Keratinocyte (primary cell): ENCODE measurements at regions not wholly inside any gene's neighbourhood (a gene's known extent, or its start where the extent isn't known, plus 50 kb on each side); places are given as distances from the start of the nearest gene placed in this dataset.

ENCODE experiments used
- DNase-seq: peaks from one replicate; pipeline ENCODE4 v3.0.0-alpha.2; 2011; ENCODE audit warnings: low read depth, missing footprints, low spot score
- FAIRE-seq: peaks from 2 replicates; lab custom pipeline; 2011; peaks lifted over from hg19 to GRCh38; lab: Jason Lieb, UNC
- H2AFZ ChIP-seq: 2 replicates; pipeline ENCODE4 v1.6.0; 2012; ENCODE audit warnings: low read length, control low read depth, inconsistent platforms; ENCODE audit not compliant: control insufficient read depth
- H3K27ac ChIP-seq: 2 replicates; pipeline ENCODE4 v1.5.1; 2011; ENCODE audit warnings: low read length; ENCODE audit not compliant: control insufficient read depth, insufficient read depth
- H3K27me3 ChIP-seq: 3 replicates; pipeline ENCODE4 v1.6.0; 2011; ENCODE audit warnings: low read length; ENCODE audit not compliant: control insufficient read depth, insufficient read depth; ENCODE audit errors: extremely low read depth
- H3K36me3 ChIP-seq, 2 experiments: 2 replicates in 1 of 2; 3 replicates in 1 of 2; pipeline ENCODE4 v1.5.1; 2011; ENCODE audit warnings: low read length in 2 of 2, mild to moderate bottlenecking in 1 of 2; ENCODE audit not compliant: control insufficient read depth in 2 of 2, insufficient read depth in 2 of 2; ENCODE audit errors: extremely low read depth in 1 of 2
- H3K4me1 ChIP-seq: 3 replicates; pipeline ENCODE4 v1.5.1; 2011; ENCODE audit warnings: low read length; ENCODE audit not compliant: control insufficient read depth, insufficient read depth; ENCODE audit errors: extremely low read depth
- H3K4me2 ChIP-seq: 3 replicates; pipeline ENCODE4 v1.6.0; 2011; ENCODE audit warnings: low read depth, low read length; ENCODE audit not compliant: control insufficient read depth, insufficient read depth; ENCODE audit errors: extremely low read depth
- H3K4me3 ChIP-seq, 3 experiments: fragments of 200-600 bp in 1 of 3; sonication (generic) in 1 of 3; 2 replicates in 2 of 3; 3 replicates in 1 of 3; pipeline ENCODE4 v1.5.1; 2011 to 2016; ENCODE audit warnings: low read length in 3 of 3, mild to moderate bottlenecking in 3 of 3, control low read depth in 2 of 3, inconsistent platforms in 1 of 3, low read depth in 1 of 3, mixed read lengths in 1 of 3, mixed run types in 1 of 3, moderate library complexity in 1 of 3; ENCODE audit not compliant: control insufficient read depth in 2 of 3, insufficient read depth in 2 of 3; ENCODE audit errors: extremely low read depth in 1 of 3
- H3K79me2 ChIP-seq: 2 replicates; pipeline ENCODE4 v1.6.0; 2012; ENCODE audit warnings: low read length; ENCODE audit not compliant: control insufficient read depth, insufficient read depth
- H3K9ac ChIP-seq: 3 replicates; pipeline ENCODE4 v1.6.0; 2011; ENCODE audit warnings: low read length; ENCODE audit not compliant: control insufficient read depth, insufficient read depth; ENCODE audit errors: extremely low read depth
- H3K9me1 ChIP-seq: 3 replicates; pipeline ENCODE4 v1.6.0; 2011; ENCODE audit warnings: low read length; ENCODE audit not compliant: control insufficient read depth, insufficient read depth; ENCODE audit errors: extremely low read depth
- H3K9me3 ChIP-seq: 2 replicates; pipeline ENCODE4 v1.5.1; 2012; ENCODE audit warnings: low read depth, low read length; ENCODE audit not compliant: control insufficient read depth
- H4K20me1 ChIP-seq: 3 replicates; pipeline ENCODE4 v1.6.0; 2011; ENCODE audit warnings: low read length; ENCODE audit not compliant: control insufficient read depth, insufficient read depth; ENCODE audit errors: extremely low read depth
- CTCF ChIP-seq, 3 experiments: IDR thresholded peaks in 1 of 3; conservative IDR thresholded peaks in 1 of 3; optimal IDR thresholded peaks in 1 of 3; 2 replicates in 2 of 3; 3 replicates in 1 of 3; pipeline versions ENCODE3 to v1.5.1; 2011; ENCODE audit warnings: low read length in 3 of 3, mild to moderate bottlenecking in 3 of 3, moderate library complexity in 2 of 3, control low read depth in 1 of 3, inconsistent platforms in 1 of 3; ENCODE audit not compliant: insufficient read depth in 2 of 3; ENCODE audit errors: extremely low read depth in 1 of 3
- EZH2 ChIP-seq: IDR thresholded peaks from one replicate; pipeline ENCODE4 v1.6.1; 2012; ENCODE audit warnings: inconsistent platforms, mild to moderate bottlenecking, low read length, moderate library complexity
- dilution Hi-C: fragments of 300-500 bp; cut with MboI; formaldehyde crosslinking; loops from one replicate; pipeline ENCODE4 v1.7.0; 2020; ENCODE audit warnings: low sequenced_read_pairs; ENCODE audit not compliant: extremely low pct_ligation_motif_present

- dilution Hi-C loops = no loop called here
- H3K27me3 ChIP-seq = peaks cover 28% of the 10 kb centered on the region
These were observed 86.4 kb upstream of the OTOS start for GRCh38 chr2:240226672-240227537.

GRCh38 chr2:240227538-240228428 lies 87.3 kb upstream of the OTOS start:
- Histone ChIP-seq H3K27me3 (peaks cover 28% of the 10 kb centered on the region), H4K20me1 (no peaks in the 10 kb centered on the region), H3K9ac (no peak overlapping the region), H3K4me1 (no peaks in the 10 kb centered on the region), H3K9me3 (no peaks in the 10 kb centered on the region), H3K27ac (no peak overlapping the region), H3K4me3 (no peak overlapping the region), H2AFZ (no peak overlapping the region), H3K36me3 (no peaks in the 10 kb centered on the region), H3K79me2 (no peaks in the 10 kb centered on the region), H3K4me2 (no peak overlapping the region), H3K9me1 (no peaks in the 10 kb centered on the region)
- DNase-seq (no peak), FAIRE-seq (no peak)
- dilution Hi-C loops = no loop called here
- TF ChIP-seq CTCF (optimal IDR thresholded peaks at IDR 0.05 in 1 of 3, IDR thresholded peaks at IDR 0.05 in 1 of 3, conservative IDR thresholded peaks at IDR 0.05 in 1 of 3; ENCODE audit: extremely low read depth in 1 of 3, insufficient read depth in 2 of 3, low read length in 3 of 3) (no peak), EZH2 (no peak)

More at GRCh38 chr2:240226672-240227537, 86.4 kb upstream of the OTOS start:
- Histone ChIP-seq H2AFZ (no peak overlapping the region), H3K4me3 (no peak overlapping the region), H3K9ac (no peak overlapping the region), H3K79me2 (no peaks in the 10 kb centered on the region), H3K4me2 (no peak overlapping the region), H3K36me3 (no peaks in the 10 kb centered on the region), H3K9me1 (no peaks in the 10 kb centered on the region), H3K27ac (no peak overlapping the region), H3K4me1 (no peaks in the 10 kb centered on the region), H4K20me1 (no peaks in the 10 kb centered on the region), H3K9me3 (no peaks in the 10 kb centered on the region)
- FAIRE-seq = no peak
- DNase-seq = no peak
- TF ChIP-seq EZH2 = no peak
- TF ChIP-seq CTCF (optimal IDR thresholded peaks at IDR 0.05 in 1 of 3, IDR thresholded peaks at IDR 0.05 in 1 of 3, conservative IDR thresholded peaks at IDR 0.05 in 1 of 3; ENCODE audit: extremely low read depth in 1 of 3, insufficient read depth in 2 of 3, low read length in 3 of 3) = no peak
